ENCODE measurements at regions not wholly inside any gene's neighbourhood (a gene's known extent, or its start where the extent isn't known, plus 50 kb on each side); places are given as distances from the start of the nearest gene placed in this dataset.

- no peak for TF ChIP-seq CTCF (IDR thresholded peaks at IDR 0.05)
- DNase-seq (ENCODE audit: low spot score) = no peak
- Histone ChIP-seq H3K4me3 (no peak overlapping the region), H3K27ac (no peak overlapping the region)
These were observed 1037.2 kb downstream of the ADGRL2 start for GRCh38 chr1:82837766-82838465.

GRCh38 chr1:82836973-82837680, 1036.4 kb downstream of the ADGRL2 start:
- H3K4me3 ChIP-seq = no peak overlapping the region
- TF ChIP-seq CTCF (IDR thresholded peaks at IDR 0.05) = no peak
- no peak for DNase-seq (ENCODE audit: low spot score)
- no peak overlapping the region for H3K27ac ChIP-seq

GRCh38 chr1:82836213-82836972, 1035.7 kb downstream of the ADGRL2 start:
- no peak overlapping the region for H3K4me3 ChIP-seq
- no peak overlapping the region for H3K27ac ChIP-seq
- no peak for DNase-seq (ENCODE audit: low spot score)
- no peak for TF ChIP-seq CTCF (IDR thresholded peaks at IDR 0.05)

GRCh38 chr1:82830690-82831380, 1030.1 kb downstream of the ADGRL2 start:
- DNase-seq (ENCODE audit: low spot score) = no peak
- no peak for TF ChIP-seq CTCF (IDR thresholded peaks at IDR 0.05)
- no peak overlapping the region for H3K4me3 ChIP-seq

GRCh38 chr1:82829527-82829926, 1028.8 kb downstream of the ADGRL2 start:
- Histone ChIP-seq H3K4me3 (no peak overlapping the region), H3K27ac (no peak overlapping the region)
- TF ChIP-seq CTCF (IDR thresholded peaks at IDR 0.05) = no peak
- no peak for DNase-seq (ENCODE audit: low spot score)

More at GRCh38 chr1:82830690-82831380, 1030.1 kb downstream of the ADGRL2 start:
- no peak overlapping the region for H3K27ac ChIP-seq

GRCh38 chr1:82823876-82824275, 1023.1 kb downstream of the ADGRL2 start:
- Histone ChIP-seq H3K27ac (no peak overlapping the region), H3K4me3 (no peak overlapping the region)
- no peak for TF ChIP-seq CTCF (IDR thresholded peaks at IDR 0.05)
- no peak for DNase-seq (ENCODE audit: low spot score)

Measured in coronary artery (tissue), 2 donors.